Glutamatergic neuron (in vitro differentiated cells): ENCODE measurements at regions not wholly inside any gene's neighbourhood (a gene's known extent, or its start where the extent isn't known, plus 50 kb on each side); places are given as distances from the start of the nearest gene placed in this dataset.

Source experiments
- DNase-seq: peaks from one replicate; pipeline ENCODE4 v3.0.0; 2022
- H3K27ac Mint-ChIP-seq: one replicate; pipeline ENCODE4 v1.8.0; 2020; ENCODE audit warnings: mild to moderate bottlenecking, mixed read lengths, inconsistent platforms; ENCODE audit not compliant: unreplicated experiment
- H3K27me3 Mint-ChIP-seq: one replicate; pipeline ENCODE4 v1.8.0; 2020; ENCODE audit warnings: mild to moderate bottlenecking, moderate library complexity, mixed read lengths, inconsistent platforms; ENCODE audit not compliant: unreplicated experiment
- H3K36me3 Mint-ChIP-seq: one replicate; pipeline ENCODE4 v1.8.0; 2020; ENCODE audit warnings: mild to moderate bottlenecking, mixed read lengths, inconsistent platforms; ENCODE audit not compliant: unreplicated experiment
- H3K4me1 Mint-ChIP-seq: one replicate; pipeline ENCODE4 v1.8.0; 2020; ENCODE audit warnings: mild to moderate bottlenecking, low read depth, mixed read lengths, inconsistent platforms; ENCODE audit not compliant: unreplicated experiment
- H3K4me3 Mint-ChIP-seq: one replicate; pipeline ENCODE4 v1.8.0; 2020; ENCODE audit warnings: mild to moderate bottlenecking, mixed read lengths, inconsistent platforms; ENCODE audit not compliant: unreplicated experiment
- H3K9me3 Mint-ChIP-seq: one replicate; pipeline ENCODE4 v1.8.0; 2020; ENCODE audit warnings: mild to moderate bottlenecking, moderate library complexity, mixed read lengths, inconsistent platforms; ENCODE audit not compliant: unreplicated experiment
- TF ChIP-seq, protein P1 (sequence below): fragments of 200-600 bp; sonication (generic); IDR thresholded peaks from one replicate; pipeline ENCODE4 v1.5.0; 2021; ENCODE audit not compliant: partially characterized antibody, unreplicated experiment

DNA sequence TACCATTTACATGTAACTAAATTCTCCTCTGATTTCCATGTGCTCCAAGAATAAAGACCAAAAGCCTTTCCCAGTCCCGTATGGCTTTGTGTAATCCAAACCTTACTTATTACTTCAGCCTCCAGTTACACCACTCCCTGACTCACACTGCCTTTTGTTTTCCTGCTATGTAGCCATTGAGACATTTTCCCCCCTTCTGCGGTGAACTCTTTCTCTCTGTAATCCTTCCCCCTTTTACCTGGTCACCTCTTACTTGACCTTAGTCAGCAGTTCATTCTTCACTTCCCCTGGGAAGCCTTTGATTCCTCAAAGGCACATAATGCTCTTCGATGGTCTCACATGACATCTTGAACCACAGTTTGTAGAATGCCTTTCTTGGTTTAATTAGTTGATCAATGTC, 256.0 kb upstream of the FANCL start:
- Mint-ChIP-seq H3K9me3 (peaks cover 2% of the 10 kb centered on the region), H3K27me3 (no peaks in the 10 kb centered on the region), H3K27ac (peak overlapping the region; percentile 1), H3K36me3 (no peaks in the 10 kb centered on the region), H3K4me1 (peaks cover 19% of the 10 kb centered on the region), H3K4me3 (peak overlapping the region; percentile 7)
- TF ChIP-seq, protein P1, sequence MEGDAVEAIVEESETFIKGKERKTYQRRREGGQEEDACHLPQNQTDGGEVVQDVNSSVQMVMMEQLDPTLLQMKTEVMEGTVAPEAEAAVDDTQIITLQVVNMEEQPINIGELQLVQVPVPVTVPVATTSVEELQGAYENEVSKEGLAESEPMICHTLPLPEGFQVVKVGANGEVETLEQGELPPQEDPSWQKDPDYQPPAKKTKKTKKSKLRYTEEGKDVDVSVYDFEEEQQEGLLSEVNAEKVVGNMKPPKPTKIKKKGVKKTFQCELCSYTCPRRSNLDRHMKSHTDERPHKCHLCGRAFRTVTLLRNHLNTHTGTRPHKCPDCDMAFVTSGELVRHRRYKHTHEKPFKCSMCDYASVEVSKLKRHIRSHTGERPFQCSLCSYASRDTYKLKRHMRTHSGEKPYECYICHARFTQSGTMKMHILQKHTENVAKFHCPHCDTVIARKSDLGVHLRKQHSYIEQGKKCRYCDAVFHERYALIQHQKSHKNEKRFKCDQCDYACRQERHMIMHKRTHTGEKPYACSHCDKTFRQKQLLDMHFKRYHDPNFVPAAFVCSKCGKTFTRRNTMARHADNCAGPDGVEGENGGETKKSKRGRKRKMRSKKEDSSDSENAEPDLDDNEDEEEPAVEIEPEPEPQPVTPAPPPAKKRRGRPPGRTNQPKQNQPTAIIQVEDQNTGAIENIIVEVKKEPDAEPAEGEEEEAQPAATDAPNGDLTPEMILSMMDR: no peak
- no peak for DNase-seq

DNA sequence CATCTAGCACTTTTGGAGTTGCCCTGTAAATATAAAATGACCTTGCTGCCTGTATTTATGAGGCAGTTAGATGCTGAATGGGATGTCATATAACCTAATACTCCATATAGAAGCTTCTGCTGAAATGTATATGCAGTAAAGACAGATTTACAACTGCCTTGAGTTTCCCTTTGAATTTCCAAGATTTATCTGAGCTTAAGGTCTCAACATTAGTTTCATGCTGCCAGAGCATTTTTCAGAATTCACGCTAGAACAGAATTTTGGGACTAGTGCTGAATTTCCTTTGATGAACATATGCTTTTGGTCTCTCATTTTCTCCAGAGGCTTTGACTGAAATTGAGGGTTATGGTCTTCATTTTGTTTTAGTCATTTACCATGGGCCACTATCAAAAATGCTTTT, 254.7 kb upstream of the FANCL start:
- peaks cover 7% of the 10 kb centered on the region for H3K4me1 Mint-ChIP-seq
- peaks cover 2% of the 10 kb centered on the region for H3K9me3 Mint-ChIP-seq
- no peaks in the 10 kb centered on the region for H3K27me3 Mint-ChIP-seq
- DNase-seq: no peak
- no peaks in the 10 kb centered on the region for H3K36me3 Mint-ChIP-seq
- no peak overlapping the region for H3K4me3 Mint-ChIP-seq
- TF ChIP-seq, protein P1: no peak
- H3K27ac Mint-ChIP-seq: no peak overlapping the region

DNA sequence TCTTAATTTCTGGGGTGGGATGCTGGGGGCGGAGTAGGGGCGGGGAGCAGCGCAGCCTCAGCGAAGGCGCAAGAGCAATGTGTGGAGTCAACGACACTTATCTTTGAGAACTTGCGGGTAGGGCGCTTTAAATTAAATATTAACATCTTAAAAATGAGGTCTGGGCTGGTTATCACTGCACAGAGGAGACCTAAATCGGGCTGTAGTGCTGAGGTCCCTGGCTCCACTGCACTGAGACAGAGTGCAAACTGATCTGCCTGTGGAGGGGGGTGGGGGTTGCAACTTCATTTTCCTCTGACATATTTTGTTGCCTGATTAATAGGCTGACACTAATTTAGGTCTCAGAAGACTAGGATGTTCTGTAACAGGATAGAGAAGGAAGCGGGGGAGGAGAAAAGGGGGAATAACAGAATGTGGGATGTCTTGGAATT, 253.0 kb upstream of the FANCL start:
- Mint-ChIP-seq H3K4me3 (no peak overlapping the region), H3K36me3 (no peaks in the 10 kb centered on the region), H3K9me3 (peaks cover 2% of the 10 kb centered on the region), H3K27ac (no peak overlapping the region), H3K27me3 (no peaks in the 10 kb centered on the region), H3K4me1 (peaks cover 7% of the 10 kb centered on the region)
- DNase-seq: no peak
- TF ChIP-seq, protein P1: no peak

DNA sequence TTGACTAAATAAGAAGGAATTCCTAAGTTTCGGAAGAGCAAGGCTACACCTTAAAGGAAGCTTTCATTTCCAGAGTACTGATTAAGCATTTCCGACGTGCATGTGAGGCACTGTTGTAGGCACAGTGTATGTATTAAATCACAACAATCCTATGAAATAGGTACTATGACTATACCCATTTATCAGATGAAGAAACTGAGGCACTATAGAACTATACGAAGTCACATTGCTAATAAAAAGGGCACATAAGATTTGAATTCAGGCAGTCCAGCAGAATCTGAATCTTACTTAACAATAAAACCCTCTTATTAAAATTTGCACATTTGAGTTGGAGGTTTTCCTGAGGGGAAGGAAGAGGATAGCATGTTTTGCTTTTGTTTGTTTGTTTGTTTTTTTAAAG, 243.5 kb upstream of the FANCL start:
- TF ChIP-seq, protein P1: no peak
- Mint-ChIP-seq H3K4me3 (no peak overlapping the region), H3K36me3 (peaks cover 7% of the 10 kb centered on the region), H3K9me3 (no peaks in the 10 kb centered on the region), H3K4me1 (no peaks in the 10 kb centered on the region), H3K27me3 (peaks cover 2% of the 10 kb centered on the region), H3K27ac (no peak overlapping the region)
- no peak for DNase-seq

DNA sequence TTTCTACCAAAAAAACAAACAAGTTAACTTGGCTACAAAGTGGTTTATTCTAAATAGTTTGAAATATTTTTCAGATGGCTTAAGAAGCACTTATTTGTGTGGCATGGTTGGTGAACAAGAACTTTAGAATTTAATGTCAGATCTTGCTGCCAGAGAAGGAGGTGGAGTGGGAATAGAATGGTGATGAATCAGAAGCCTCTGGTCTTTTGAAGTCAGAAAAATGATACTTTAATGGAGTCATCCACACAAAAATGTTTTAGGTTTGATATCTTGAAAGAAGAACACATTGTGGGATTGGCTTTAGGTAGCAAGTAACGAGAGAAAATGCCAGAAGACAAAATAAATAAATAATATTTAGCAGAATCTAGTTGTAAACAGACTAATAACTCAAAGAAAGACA, 243.1 kb upstream of the FANCL start:
- Mint-ChIP-seq H3K9me3 (no peaks in the 10 kb centered on the region), H3K4me3 (no peak overlapping the region), H3K27me3 (peaks cover 2% of the 10 kb centered on the region), H3K4me1 (no peaks in the 10 kb centered on the region), H3K27ac (no peak overlapping the region), H3K36me3 (peaks cover 7% of the 10 kb centered on the region)
- TF ChIP-seq, protein P1: no peak
- DNase-seq: no peak
